ENCODE measurements at regions not wholly inside any gene's neighbourhood (a gene's known extent, or its start where the extent isn't known, plus 50 kb on each side); places are given as distances from the start of the nearest gene placed in this dataset.

DNA sequence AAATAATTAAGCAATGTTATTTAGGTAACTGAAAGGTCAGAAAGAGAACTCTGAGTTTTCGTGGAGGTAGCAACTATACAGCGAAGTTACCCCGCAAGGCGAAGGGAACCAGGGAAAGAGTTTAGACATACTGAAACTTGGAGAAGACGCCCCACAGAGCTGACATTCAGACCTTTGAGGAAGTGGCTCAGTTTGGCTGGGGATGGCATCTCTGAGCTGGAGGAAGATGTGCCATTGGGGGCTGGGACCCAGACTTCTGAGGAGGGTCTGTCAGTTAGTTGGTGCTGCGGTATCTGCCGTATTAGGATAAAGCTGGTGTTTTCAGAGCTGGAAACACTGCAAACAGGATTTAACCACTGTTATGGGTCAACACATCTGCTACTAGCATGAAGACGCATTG is 156.6 kb downstream of the ANKRD50 start:
- H3K4me3 ChIP-seq (ENCODE audit: low read depth, low read length), result no peak overlapping the region
- TF ChIP-seq CTCF (conservative IDR thresholded peaks at IDR 0.05; ENCODE audit: low read depth, low read length), result no peak
- no peak for DNase-seq (ENCODE audit: low read depth)

GRCh38 chr4:124564121-124564520 is 148.4 kb downstream of the ANKRD50 start:
- TF ChIP-seq CTCF (conservative IDR thresholded peaks at IDR 0.05; ENCODE audit: low read depth, low read length), result no peak
- DNase-seq (ENCODE audit: low read depth), result no peak
- H3K4me3 ChIP-seq (ENCODE audit: low read depth, low read length), result no peak overlapping the region

GRCh38 chr4:124565371-124565770 is 147.2 kb downstream of the ANKRD50 start:
- H3K4me3 ChIP-seq (ENCODE audit: low read depth, low read length), result no peak overlapping the region
- no peak for DNase-seq (ENCODE audit: low read depth)
- no peak for TF ChIP-seq CTCF (conservative IDR thresholded peaks at IDR 0.05; ENCODE audit: low read depth, low read length)

DNA sequence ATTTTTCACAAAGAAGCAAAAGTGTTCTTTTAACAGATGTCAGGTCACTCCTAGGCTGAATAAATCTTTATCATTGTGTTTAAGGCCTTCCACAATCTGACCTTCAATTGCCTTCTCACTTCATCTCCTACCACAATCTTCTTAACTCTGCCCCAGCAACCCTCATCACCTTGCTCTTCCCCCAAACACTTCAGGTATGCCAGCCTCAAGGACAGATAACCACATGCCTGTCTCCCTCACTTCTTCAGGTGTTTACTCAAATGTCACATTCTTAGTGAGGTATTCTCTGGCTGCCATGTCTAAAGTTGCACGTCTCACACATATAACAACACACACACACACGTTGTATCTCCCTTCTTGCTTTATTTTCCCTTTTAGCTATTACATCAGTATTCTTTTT is 146.5 kb downstream of the ANKRD50 start:
- DNase-seq (ENCODE audit: low read depth), result no peak
- H3K4me3 ChIP-seq (ENCODE audit: low read depth, low read length), result no peak overlapping the region
- no peak for TF ChIP-seq CTCF (conservative IDR thresholded peaks at IDR 0.05; ENCODE audit: low read depth, low read length)

DNA sequence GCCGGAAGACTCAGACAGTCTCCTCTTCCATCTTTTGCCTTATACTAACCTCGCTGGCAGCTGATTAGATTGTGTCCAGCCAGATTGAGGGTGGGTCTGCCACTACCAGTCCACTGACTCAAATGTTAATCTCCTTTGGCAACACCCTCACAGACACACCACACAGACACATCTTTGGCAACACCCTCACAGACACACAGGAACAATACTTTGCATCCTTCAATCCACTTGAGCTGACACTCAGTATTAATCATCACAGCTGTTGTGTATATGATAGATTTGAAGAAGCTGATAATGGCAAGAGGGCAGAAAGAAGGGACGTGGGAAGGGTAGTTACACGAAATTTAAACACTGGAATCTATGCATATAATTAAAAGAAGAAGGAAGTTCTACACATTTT is 139.5 kb downstream of the ANKRD50 start:
- H3K4me3 ChIP-seq (ENCODE audit: low read depth, low read length), result no peak overlapping the region
- no peak for DNase-seq (ENCODE audit: low read depth)
- TF ChIP-seq CTCF (conservative IDR thresholded peaks at IDR 0.05; ENCODE audit: low read depth, low read length), result no peak

- H3K4me3 ChIP-seq (ENCODE audit: low read depth, low read length), result no peak overlapping the region
- DNase-seq (ENCODE audit: low read depth), result no peak
- no peak for TF ChIP-seq CTCF (conservative IDR thresholded peaks at IDR 0.05; ENCODE audit: low read depth, low read length)
Observed at GRCh38 chr4:124579896-124580295, 132.6 kb downstream of the ANKRD50 start.

GRCh38 chr4:124583797-124584196 is 128.7 kb downstream of the ANKRD50 start:
- no peak for DNase-seq (ENCODE audit: low read depth)
- H3K4me3 ChIP-seq (ENCODE audit: low read depth, low read length), result no peak overlapping the region
- no peak for TF ChIP-seq CTCF (conservative IDR thresholded peaks at IDR 0.05; ENCODE audit: low read depth, low read length)

All from epithelial cell of proximal tubule (primary cell).